H1 (cell line): ENCODE measurements at regions not wholly inside any gene's neighbourhood (a gene's known extent, or its start where the extent isn't known, plus 50 kb on each side); places are given as distances from the start of the nearest gene placed in this dataset.

Source experiments
- CBX5 ChIP-seq: fragments of 300-800, 300-1000 bp; sonication (generic); IDR thresholded peaks from 2 replicates; pipeline ENCODE4 v1.7.1; 2016; ENCODE audit warnings: antibody characterized with exemption, low read length, low read depth
- CHD1 ChIP-seq: IDR thresholded peaks from 2 replicates; pipeline ENCODE4 v1.6.1; 2012; ENCODE audit warnings: low read depth, low read length, improper control_type of control experiment
- CREB1 ChIP-seq: IDR thresholded peaks from 2 replicates; pipeline ENCODE4 v1.6.1; 2012; ENCODE audit warnings: inconsistent platforms
- GABPA ChIP-seq: IDR thresholded peaks from 2 replicates; pipeline ENCODE4 v1.6.1; 2011; ENCODE audit warnings: mild to moderate bottlenecking, low read length, moderate library complexity, borderline replicate concordance; ENCODE audit not compliant: insufficient read depth
- GTF2F1 ChIP-seq: IDR thresholded peaks from 2 replicates; pipeline ENCODE4 v1.6.1; 2012; ENCODE audit warnings: low read depth, low read length, improper control_type of control experiment, borderline replicate concordance
- HDAC2 ChIP-seq, 2 experiments: fragments of 300-600 bp in 1 of 2; sonication (generic) in 1 of 2; IDR thresholded peaks; 2 replicates each; pipeline ENCODE4 v1.6.1; 2011 to 2012; ENCODE audit warnings: low read depth in 2 of 2, low read length in 2 of 2, mild to moderate bottlenecking in 2 of 2, moderate library complexity in 2 of 2, borderline replicate concordance in 1 of 2, inconsistent platforms in 1 of 2
- HDAC6 ChIP-seq: IDR thresholded peaks from one replicate; pipeline ENCODE4 v1.7.1; 2012; ENCODE audit warnings: low read depth, mild to moderate bottlenecking, inconsistent platforms, low read length, moderate library complexity
- POLR2AphosphoS5 ChIP-seq: IDR thresholded peaks from 2 replicates; pipeline ENCODE4 v1.6.1; 2011; ENCODE audit warnings: low read depth, low read length
- POU5F1 ChIP-seq: IDR thresholded peaks from 2 replicates; pipeline ENCODE4 v1.6.1; 2011; ENCODE audit warnings: low read depth, mild to moderate bottlenecking, low read length, moderate library complexity
- SAP30 ChIP-seq: fragments of 300-600 bp; sonication (generic); IDR thresholded peaks from 2 replicates; pipeline ENCODE4 v1.7.1; 2012; ENCODE audit warnings: low read length, moderate library complexity, mild to moderate bottlenecking, inconsistent platforms; ENCODE audit not compliant: insufficient read depth, insufficient replicate concordance
- SIN3A ChIP-seq, 2 experiments: IDR thresholded peaks in 1 of 2; conservative IDR thresholded peaks in 1 of 2; 2 replicates each; pipeline ENCODE4 v1.6.1; 2011 to 2012; ENCODE audit warnings: low read length in 2 of 2, improper control_type of control experiment in 1 of 2, low read depth in 1 of 2, mild to moderate bottlenecking in 1 of 2
- SIX5 ChIP-seq: IDR thresholded peaks from 2 replicates; pipeline ENCODE4 v1.6.1; 2011; ENCODE audit warnings: mild to moderate bottlenecking, low read depth, low read length
- TAF1 ChIP-seq: IDR thresholded peaks from 2 replicates; pipeline ENCODE4 v1.6.1; 2011; ENCODE audit warnings: mild to moderate bottlenecking, low read depth, low read length
- TAF7 ChIP-seq: optimal IDR thresholded peaks from 2 replicates; pipeline ENCODE3; 2011; ENCODE audit warnings: low read depth, mild to moderate bottlenecking, inconsistent platforms, low read length, moderate library complexity, borderline replicate concordance
- TBP ChIP-seq: IDR thresholded peaks from 2 replicates; pipeline ENCODE4 v1.6.1; 2011; ENCODE audit warnings: low read depth, low read length, improper control_type of control experiment
- TCF12 ChIP-seq: IDR thresholded peaks from 2 replicates; pipeline ENCODE4 v1.6.1; 2011; ENCODE audit warnings: low read depth, mild to moderate bottlenecking, low read length
- YY1 ChIP-seq: IDR thresholded peaks from 2 replicates; pipeline ENCODE4 v1.6.1; 2011; ENCODE audit warnings: low read depth, mild to moderate bottlenecking, low read length
- ZNF274 ChIP-seq: IDR thresholded peaks from 2 replicates; pipeline ENCODE4 v1.7.0; 2012; ENCODE audit warnings: low read length, borderline replicate concordance; ENCODE audit errors: extremely low read depth
- TF ChIP-seq, protein P1 (sequence below): IDR thresholded peaks from 2 replicates; pipeline ENCODE4 v1.6.1; 2012; ENCODE audit warnings: low read length, inconsistent platforms
- TF ChIP-seq, protein P2 (sequence below), 3 experiments: IDR thresholded peaks; 1 replicate in 2 of 3; 2 replicates in 1 of 3; pipeline versions ENCODE4 v1.5.1 to v1.6.1; 2011; ENCODE audit warnings: low read length in 3 of 3, mild to moderate bottlenecking in 3 of 3, inconsistent platforms in 2 of 3, low read depth in 1 of 3, moderate library complexity in 1 of 3; ENCODE audit not compliant: insufficient read depth in 1 of 3; ENCODE audit errors: control extremely low read depth in 1 of 3

DNA sequence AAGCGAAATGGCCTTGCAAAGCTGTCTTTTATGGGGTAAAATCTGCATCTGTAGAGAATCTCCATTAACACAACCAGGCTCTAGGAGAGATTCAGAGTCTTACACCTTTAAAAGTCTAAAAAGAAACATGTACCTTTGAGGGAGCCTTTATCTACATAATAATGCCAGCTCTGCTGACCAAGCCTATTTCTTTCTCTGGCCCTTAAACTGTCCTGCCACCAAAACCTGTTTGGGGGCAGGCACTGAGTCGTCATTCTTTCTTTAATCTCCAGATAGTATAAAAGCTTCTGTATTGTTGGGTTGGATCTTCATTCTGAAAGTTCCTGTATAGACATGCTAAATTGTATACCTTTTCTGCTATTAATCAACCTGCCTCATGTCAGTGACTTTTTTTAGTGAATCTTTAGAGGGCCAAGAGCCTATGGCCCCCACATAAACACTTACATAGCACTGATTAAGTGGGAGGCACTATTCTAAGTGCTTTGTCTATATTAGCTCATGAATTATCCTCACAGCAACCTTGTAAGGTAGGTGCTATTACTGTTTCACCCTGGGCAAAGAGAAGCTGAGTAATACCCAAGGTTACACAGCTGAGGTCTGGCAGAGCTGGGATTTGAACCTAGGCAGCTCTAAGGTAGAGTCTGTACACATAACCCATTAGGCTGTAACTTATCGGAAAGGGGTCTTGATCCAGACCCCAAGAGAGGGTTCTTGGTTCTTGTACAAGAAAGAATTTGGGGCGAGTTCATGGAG is 232.3 kb upstream of the DTNBP1 start (continued):
- TF ChIP-seq, protein P1, sequence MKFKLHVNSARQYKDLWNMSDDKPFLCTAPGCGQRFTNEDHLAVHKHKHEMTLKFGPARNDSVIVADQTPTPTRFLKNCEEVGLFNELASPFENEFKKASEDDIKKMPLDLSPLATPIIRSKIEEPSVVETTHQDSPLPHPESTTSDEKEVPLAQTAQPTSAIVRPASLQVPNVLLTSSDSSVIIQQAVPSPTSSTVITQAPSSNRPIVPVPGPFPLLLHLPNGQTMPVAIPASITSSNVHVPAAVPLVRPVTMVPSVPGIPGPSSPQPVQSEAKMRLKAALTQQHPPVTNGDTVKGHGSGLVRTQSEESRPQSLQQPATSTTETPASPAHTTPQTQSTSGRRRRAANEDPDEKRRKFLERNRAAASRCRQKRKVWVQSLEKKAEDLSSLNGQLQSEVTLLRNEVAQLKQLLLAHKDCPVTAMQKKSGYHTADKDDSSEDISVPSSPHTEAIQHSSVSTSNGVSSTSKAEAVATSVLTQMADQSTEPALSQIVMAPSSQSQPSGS, result 0 out of 2 replicates have a peak, but pooled peaks have one; percentile 55
- TF ChIP-seq SIX5, result no peak
- TF ChIP-seq TAF7, result no peak
- TF ChIP-seq POU5F1, result 0 out of 2 replicates have a peak, but pooled peaks have one; percentile 22
- TF ChIP-seq SAP30, result no peak
- TF ChIP-seq YY1, result peak; percentile 66; the same call in 1 of the 2 replicates
- no peak for TF ChIP-seq HDAC2 (IDR thresholded peaks at IDR 0.05; ENCODE audit: borderline replicate concordance in 1 of 2, low read depth in 2 of 2, low read length in 2 of 2)
- TF ChIP-seq CBX5, result no peak
- TF ChIP-seq CREB1, result no peak
- TF ChIP-seq, protein P2, sequence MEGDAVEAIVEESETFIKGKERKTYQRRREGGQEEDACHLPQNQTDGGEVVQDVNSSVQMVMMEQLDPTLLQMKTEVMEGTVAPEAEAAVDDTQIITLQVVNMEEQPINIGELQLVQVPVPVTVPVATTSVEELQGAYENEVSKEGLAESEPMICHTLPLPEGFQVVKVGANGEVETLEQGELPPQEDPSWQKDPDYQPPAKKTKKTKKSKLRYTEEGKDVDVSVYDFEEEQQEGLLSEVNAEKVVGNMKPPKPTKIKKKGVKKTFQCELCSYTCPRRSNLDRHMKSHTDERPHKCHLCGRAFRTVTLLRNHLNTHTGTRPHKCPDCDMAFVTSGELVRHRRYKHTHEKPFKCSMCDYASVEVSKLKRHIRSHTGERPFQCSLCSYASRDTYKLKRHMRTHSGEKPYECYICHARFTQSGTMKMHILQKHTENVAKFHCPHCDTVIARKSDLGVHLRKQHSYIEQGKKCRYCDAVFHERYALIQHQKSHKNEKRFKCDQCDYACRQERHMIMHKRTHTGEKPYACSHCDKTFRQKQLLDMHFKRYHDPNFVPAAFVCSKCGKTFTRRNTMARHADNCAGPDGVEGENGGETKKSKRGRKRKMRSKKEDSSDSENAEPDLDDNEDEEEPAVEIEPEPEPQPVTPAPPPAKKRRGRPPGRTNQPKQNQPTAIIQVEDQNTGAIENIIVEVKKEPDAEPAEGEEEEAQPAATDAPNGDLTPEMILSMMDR (IDR thresholded peaks at IDR 0.05; ENCODE audit: control extremely low read depth in 1 of 3, insufficient read depth in 1 of 3, low read depth in 1 of 3, low read length in 3 of 3), result no peak
- TF ChIP-seq GABPA, result no peak
- no peak for TF ChIP-seq SIN3A (conservative IDR thresholded peaks at IDR 0.05 in 1 of 2, IDR thresholded peaks at IDR 0.05 in 1 of 2; ENCODE audit: low read depth in 1 of 2, low read length in 2 of 2)
- no peak for TF ChIP-seq ZNF274
- TF ChIP-seq HDAC6, result no peak
- no peak for TF ChIP-seq TCF12
- TF ChIP-seq TBP, result peak; percentile 44; the same call in 1 of the 2 replicates
- TF ChIP-seq GTF2F1, result no peak
- TF ChIP-seq CHD1, result no peak
- no peak for TF ChIP-seq TAF1
- no peak for TF ChIP-seq POLR2AphosphoS5
